DMS53 (cell line): ENCODE measurements at regions not wholly inside any gene's neighbourhood (a gene's known extent, or its start where the extent isn't known, plus 50 kb on each side); places are given as distances from the start of the nearest gene placed in this dataset.

ENCODE experiments used
- DNase-seq: peaks from one replicate; lab custom pipeline; 2025; lab: John Stamatoyannopoulos, UW

- no peak for DNase-seq
Observed at GRCh38 chr10:121171825-121172787, 320.9 kb downstream of the WDR11 start.

DNA sequence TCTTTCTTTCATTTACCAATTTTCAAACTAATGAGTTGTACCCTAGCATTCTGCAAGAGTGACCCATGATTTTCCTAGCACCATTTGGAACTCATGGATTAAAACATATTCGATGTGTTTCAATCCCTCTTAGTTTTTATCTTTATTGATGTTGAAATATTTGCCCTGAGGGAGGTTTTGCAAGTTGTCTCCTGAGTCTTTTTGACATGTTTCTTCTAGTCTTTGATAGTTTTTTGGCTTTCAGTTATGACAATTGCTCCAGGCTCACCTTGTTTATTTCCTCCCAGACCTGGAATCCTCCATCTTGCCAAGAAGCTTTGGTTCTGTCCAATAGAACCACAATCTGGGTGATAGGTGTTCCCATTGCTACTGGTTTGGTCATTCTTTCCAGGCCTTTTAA, 327.8 kb downstream of the WDR11 start:
- no peak for DNase-seq

- no peak for DNase-seq
Observed at GRCh38 chr10:121182219-121182618, 331.1 kb downstream of the WDR11 start.

GRCh38 chr10:121183236-121183635, 332.1 kb downstream of the WDR11 start:
- DNase-seq, result peak; percentile 82

DNA sequence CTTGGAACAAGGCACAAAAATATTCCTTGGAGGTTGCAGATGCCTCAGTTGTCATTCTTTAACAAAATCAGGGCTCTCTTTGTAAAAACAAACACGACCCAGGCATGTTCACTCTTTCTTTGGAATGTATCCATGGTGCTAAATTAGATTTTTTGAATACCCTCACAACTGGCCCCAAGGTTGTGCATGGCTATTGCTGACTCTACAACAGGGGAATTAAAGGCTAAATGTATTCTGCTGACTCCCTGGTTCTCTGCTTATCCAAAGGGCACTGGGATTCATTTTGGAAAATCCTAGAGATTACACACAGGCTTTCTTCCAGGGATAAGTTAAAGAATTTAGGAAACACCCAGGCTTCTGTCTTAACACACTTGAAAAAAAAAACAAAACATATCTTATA, 332.5 kb downstream of the WDR11 start:
- DNase-seq, result no peak

GRCh38 chr10:121185816-121186455, 334.8 kb downstream of the WDR11 start:
- DNase-seq, result no peak

GRCh38 chr10:121187391-121187790, 336.2 kb downstream of the WDR11 start:
- DNase-seq, result no peak

- DNase-seq, result peak; percentile 13
Observed at GRCh38 chr10:121188005-121188404, 336.8 kb downstream of the WDR11 start.

GRCh38 chr10:121189066-121189465, 337.9 kb downstream of the WDR11 start:
- DNase-seq, result no peak

DNA sequence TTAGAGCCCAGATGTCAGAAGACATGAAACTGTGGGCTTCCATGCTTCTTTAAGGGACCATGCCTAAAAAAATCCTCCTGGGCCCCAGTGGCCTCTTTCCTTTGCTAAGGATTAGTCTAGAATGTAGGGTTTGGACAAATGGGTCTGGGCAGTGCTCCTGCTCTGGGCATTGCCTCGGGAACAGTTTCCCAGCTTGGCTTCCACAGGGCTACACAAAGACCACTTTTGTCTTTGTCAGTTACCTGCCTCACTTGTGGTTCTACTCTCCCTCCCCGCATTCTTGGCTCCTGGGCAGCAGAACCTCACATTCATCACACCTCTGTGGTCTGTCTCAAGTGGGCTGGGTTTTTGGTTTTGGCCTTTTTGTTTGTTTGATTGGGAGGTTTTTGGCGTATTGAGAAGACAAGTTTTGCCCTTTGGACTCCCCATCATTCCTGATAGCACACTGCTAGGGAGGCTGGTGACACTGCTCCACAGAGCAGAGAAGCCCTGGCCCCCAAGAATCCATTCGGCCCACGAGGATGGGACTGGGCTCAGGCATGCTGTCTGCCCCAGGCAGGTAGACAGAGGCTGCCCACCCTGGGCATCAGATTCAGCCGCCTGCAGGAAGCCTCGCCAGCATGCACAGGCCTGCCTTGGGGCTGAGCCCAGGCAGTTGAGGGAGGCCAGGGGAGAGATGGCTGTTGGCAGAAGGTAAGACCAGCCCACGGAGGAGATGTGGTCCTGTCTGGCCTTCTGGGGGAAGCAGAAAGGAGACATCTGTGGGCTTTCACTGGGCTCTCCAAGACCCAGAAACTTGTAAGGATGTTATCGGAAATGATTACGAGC, 343.7 kb downstream of the WDR11 start:
- no peak for DNase-seq

DNA sequence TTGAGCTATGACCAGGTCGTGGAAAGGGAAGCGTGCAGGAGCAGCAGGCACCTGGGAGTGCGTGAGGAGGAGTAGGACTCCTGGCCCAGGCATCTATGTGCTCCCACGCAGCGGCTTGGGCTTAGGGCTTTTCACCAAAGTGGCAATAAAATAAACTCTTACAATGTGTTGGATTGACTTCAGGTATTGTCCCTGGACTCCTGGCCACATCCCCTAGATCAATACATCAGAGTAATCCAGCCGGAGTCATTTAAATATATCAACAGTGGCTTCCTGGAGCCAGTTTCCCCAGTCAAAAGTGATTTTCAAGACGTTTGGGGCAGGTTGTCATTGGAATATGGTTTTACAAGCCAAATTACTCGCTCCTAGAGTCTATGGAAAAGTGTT, 344.4 kb downstream of the WDR11 start:
- no peak for DNase-seq

- DNase-seq, result no peak
Observed at GRCh38 chr10:121199081-121199480, 347.9 kb downstream of the WDR11 start.

- no peak for DNase-seq
Observed at GRCh38 chr10:121205625-121206024, 354.5 kb downstream of the WDR11 start.

DNA sequence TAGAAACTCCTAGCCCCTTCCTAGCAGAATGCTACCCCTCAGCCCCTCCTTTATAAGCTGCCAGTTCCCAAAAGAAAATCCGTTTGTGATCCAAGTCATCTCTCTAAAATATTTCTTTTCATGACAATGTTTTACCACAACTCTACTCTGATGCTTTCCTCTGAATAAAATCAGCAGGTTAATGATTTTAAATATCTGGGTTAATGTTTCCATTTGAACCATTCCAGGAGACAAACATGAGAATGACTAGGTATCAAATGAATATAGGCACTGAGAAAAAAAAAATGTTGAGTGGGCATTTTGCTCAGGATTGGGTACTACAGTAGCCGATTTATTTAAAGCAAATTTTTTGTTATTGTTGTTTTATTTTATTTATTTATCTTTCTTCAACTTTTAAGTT, 360.3 kb downstream of the WDR11 start:
- no peak for DNase-seq

DNA sequence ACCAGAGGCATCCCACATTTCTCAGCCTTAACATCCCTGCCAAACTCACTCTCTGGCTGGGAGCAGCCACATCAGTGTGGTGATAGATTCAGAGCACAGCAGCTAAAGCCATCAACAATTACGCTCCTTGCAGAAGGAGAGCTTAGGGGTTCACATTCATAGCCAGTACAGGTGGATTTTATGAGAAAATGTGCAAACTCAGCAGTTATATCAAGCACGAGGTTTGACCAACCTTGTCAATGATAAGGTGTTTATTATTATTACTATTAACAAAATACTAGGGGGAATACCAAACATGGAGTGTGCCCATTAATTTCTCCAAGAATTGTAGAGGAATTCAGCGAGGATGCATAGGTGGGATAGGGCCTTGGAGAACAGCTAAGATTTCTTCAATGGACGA, 362.3 kb downstream of the WDR11 start:
- no peak for DNase-seq

GRCh38 chr10:121216295-121216694, 365.1 kb downstream of the WDR11 start:
- no peak for DNase-seq

DNA sequence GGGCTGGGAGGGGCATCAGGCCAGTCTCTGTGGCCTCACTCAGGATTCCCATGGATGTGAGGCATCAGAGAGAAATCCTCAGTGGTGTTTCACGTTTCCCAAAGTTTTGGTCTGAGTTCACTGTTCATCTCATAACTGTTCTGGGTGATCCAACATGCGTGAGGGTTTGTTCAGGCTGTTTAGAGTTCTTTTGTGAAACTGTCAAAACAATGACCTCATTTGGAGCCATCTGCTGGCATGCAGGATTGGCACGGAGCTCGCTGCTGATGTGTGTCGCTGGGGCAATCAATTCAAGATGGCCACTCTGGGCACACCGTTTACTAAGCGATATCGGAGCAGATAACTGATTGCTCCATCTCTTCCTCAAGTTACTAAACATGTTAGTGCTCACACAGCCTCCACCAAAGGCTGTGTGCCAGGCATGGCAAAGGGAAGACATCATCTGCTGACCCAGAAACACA, 365.6 kb downstream of the WDR11 start:
- DNase-seq, result no peak

DNA sequence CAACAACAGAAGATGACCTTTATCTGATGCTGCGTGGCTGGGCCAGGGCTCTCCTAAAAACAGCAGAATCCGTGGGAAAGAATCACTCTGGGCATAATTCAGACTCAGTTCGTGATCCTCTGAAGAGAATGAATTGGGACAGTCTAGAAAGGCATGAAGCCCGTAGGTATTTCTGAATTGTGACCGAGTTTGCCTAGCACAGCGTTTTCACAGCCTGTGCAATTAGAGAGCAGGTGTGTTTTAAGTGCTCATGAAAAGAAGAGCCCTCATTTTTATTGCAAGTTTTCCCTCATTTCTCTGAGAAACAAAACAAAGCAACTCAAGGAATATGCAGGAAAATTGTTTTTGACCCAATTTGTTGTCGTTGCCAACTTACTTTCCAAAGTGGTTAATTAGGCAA, 366.2 kb downstream of the WDR11 start:
- DNase-seq, result no peak

DNA sequence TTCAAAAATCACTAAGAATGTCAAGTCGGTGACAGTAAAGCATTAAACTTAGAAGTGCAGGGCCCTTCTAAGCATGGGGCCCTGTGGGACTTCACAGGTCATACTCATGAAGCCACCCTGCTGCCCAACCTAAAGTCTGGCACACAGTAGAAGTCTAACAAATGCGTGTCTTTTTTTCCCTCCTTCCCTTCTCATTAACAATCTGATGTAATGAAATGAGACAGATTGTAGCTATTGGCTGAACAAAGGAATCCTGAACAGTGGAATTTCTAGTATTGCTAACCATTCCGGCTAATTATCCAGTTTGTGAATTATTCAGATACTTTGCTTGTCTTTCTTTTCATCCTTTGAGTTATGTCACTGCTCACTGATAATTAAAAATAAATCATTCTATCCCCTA, 369.9 kb downstream of the WDR11 start:
- no peak for DNase-seq

DNA sequence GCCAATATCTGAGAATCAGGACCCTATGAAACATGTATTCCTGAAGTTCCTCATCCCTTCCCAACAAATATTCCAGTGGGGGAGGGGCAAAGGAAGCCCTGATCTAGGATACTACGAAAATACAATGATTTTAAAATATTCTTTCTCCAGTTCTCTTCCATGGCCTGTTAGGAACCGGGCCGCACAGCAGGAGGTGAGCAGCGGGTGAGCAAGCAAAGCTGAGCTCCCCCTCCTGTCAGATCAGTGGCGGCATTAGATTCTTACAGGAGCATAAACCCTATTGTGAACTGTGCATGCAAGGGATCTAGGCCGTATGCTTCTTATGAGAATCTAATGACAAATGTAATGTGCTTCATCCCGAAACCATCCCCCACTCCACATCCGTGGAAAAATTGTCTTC, 370.8 kb downstream of the WDR11 start:
- DNase-seq, result no peak

DNA sequence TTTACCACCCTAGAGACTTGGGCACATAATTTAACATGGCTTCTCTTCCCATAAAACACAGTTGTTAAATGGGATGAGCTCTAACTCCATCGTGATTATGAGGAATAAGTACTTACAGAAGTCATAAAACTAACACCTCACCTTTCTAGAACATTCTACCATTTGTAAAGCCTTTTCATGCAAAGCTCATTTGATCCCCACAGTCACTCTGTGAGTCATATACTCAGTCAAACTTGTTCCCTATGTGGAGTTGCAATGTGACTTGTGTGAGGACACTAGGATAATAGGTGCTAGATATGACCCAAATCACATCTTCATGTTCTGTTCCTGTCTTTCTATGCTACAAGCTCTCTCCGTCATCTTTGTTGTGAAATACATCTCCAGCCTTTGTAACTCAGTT, 371.7 kb downstream of the WDR11 start:
- no peak for DNase-seq

DNA sequence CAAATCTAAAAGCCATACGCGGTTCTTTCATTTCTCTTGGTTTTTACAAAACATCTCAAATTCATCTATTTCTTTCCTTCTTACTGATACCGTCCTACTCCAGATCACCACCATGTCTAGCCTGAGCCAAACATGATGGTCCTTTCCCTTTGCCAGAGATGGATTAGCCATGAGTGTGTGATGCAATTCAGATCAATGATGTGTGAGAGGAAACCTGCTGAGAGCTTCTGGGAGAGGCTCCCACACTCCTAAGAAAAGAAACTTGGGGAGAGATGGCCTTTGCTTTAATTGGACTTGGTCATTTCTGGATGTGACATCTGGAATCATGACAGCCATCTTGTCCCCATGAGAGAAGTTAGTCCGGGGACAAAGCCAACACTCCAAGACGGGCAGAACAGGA, 367.2 kb downstream of the FGFR2 start:
- no peak for DNase-seq

DNA sequence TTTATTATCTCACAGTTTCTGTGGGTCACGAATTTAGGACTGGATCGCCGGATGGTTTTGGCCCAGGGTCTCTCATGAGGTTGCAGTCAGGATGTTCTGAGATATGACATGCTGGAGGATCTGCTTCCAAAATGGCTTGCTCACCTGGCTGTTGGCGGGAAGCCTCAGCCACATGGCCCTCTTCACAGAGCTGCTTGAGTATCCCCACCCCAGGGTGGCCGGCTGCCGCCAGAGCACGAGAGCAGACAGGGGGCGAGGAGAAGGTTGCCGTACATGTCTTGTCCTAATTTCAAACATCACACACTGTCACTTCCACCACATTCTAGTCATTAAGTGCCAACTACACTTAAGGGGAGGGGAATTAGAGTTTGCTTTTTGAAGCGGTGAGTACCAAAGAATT, 365.8 kb downstream of the FGFR2 start:
- DNase-seq, result no peak
